K562 (cell line): ENCODE measurements at regions not wholly inside any gene's neighbourhood (a gene's known extent, or its start where the extent isn't known, plus 50 kb on each side); places are given as distances from the start of the nearest gene placed in this dataset.
A peak's percentile ranks its signal among the peaks of the same experiment; 100 is the strongest.

ENCODE experiments used
- ARID4B ChIP-seq: sonication (generic); formaldehyde crosslinking; IDR thresholded peaks from 2 replicates; pipeline ENCODE4 v1.8.0; 2022; ENCODE audit warnings: mild to moderate bottlenecking, missing genetic modification reagents
- CBX5 ChIP-seq: IDR thresholded peaks from 2 replicates; pipeline ENCODE4 v1.6.1; 2014; ENCODE audit warnings: low read depth, borderline replicate concordance
- CREM ChIP-seq: IDR thresholded peaks from 2 replicates; pipeline ENCODE4 v1.6.1; 2014; ENCODE audit warnings: antibody characterized with exemption, low read depth
- DACH1 ChIP-seq: fragments of 450-650 bp; IDR thresholded peaks from 2 replicates; pipeline ENCODE4 v1.6.1; 2018; ENCODE audit not compliant: partially characterized antibody
- DPF2 ChIP-seq: fragments of 450-650 bp; IDR thresholded peaks from 2 replicates; pipeline ENCODE4 v1.6.1; 2016
- EGR1 ChIP-seq: fragments of 450-650 bp; conservative IDR thresholded peaks from 2 replicates; pipeline ENCODE4 v1.6.1; 2017; ENCODE audit warnings: mild to moderate bottlenecking
- ELF4 ChIP-seq: fragments of 450-650 bp; formaldehyde crosslinking; IDR thresholded peaks from 2 replicates; pipeline ENCODE4 v1.4.0; 2022; ENCODE audit warnings: missing genetic modification characterization
- ETV1 ChIP-seq: fragments of 450-650 bp; conservative IDR thresholded peaks from 2 replicates; pipeline ENCODE4 v1.6.1; 2016; ENCODE audit warnings: missing genetic modification characterization, control low read depth, low read depth, missing compliant biosample characterization
- FOS ChIP-seq: IDR thresholded peaks from 3 replicates; pipeline ENCODE4 v1.6.1; 2011; ENCODE audit not compliant: insufficient read length; ENCODE audit errors: extremely low read depth
- FOXK1 ChIP-seq: sonication (generic); formaldehyde crosslinking; IDR thresholded peaks from 2 replicates; pipeline ENCODE4 v1.8.0; 2022; ENCODE audit warnings: missing genetic modification reagents, mild to moderate bottlenecking, borderline replicate concordance
- FOXO4 ChIP-seq: fragments of 450-650 bp; formaldehyde crosslinking; IDR thresholded peaks from 2 replicates; pipeline ENCODE4 v1.4.0; 2020; ENCODE audit warnings: mild to moderate bottlenecking, moderate library complexity
- GATA2 ChIP-seq: sonication (generic); formaldehyde crosslinking; IDR thresholded peaks from 2 replicates; pipeline ENCODE4 v1.4.0; 2020; ENCODE audit warnings: mild to moderate bottlenecking, missing genetic modification reagents
- L3MBTL2 ChIP-seq: fragments of 450-650 bp; IDR thresholded peaks from 2 replicates; pipeline ENCODE4 v1.6.1; 2016; ENCODE audit warnings: mild to moderate bottlenecking, moderate library complexity
- NBN ChIP-seq: fragments of 450-650 bp; IDR thresholded peaks from 2 replicates; pipeline ENCODE4 v1.6.1; 2016; ENCODE audit warnings: low read depth, mild to moderate bottlenecking
- NFIC ChIP-seq: fragments of 450-650 bp; IDR thresholded peaks from 2 replicates; pipeline ENCODE4 v1.6.1; 2017; ENCODE audit warnings: mild to moderate bottlenecking, inconsistent platforms
- PHF8 ChIP-seq: fragments of 200-600 bp; sonication (generic); IDR thresholded peaks from 2 replicates; pipeline ENCODE4 v1.6.1; 2012; ENCODE audit warnings: mixed run types, mild to moderate bottlenecking, inconsistent platforms, low read length, moderate library complexity, borderline replicate concordance
- RAD21 ChIP-seq, 2 experiments: fragments of 250-450 bp in 1 of 2; fragments of 450-650 bp in 1 of 2; sonication (Bioruptor Pico) in 1 of 2; formaldehyde crosslinking in 1 of 2; IDR thresholded peaks in 1 of 2; conservative IDR thresholded peaks in 1 of 2; 2 replicates each; pipeline versions ENCODE4 v1.4.0 to v1.8.0; 2020 to 2022; ENCODE audit warnings: mild to moderate bottlenecking in 2 of 2, moderate library complexity in 1 of 2
- RB1 ChIP-seq: fragments of 450-650 bp; IDR thresholded peaks from 2 replicates; pipeline ENCODE4 v1.6.1; 2017; ENCODE audit warnings: low read depth, mild to moderate bottlenecking
- SMARCE1 ChIP-seq: fragments of 450-650 bp; IDR thresholded peaks from 2 replicates; pipeline ENCODE4 v1.7.1; 2016; ENCODE audit warnings: mild to moderate bottlenecking
- SMC3 ChIP-seq: conservative IDR thresholded peaks from 2 replicates; pipeline ENCODE4 v1.6.1; 2011; ENCODE audit warnings: low read depth, low read length, improper control_type of control experiment; ENCODE audit not compliant: insufficient read depth
- SNRNP70 ChIP-seq: fragments of 200-400 bp; formaldehyde crosslinking; optimal IDR thresholded peaks from 2 replicates; pipeline ENCODE3; 2017; ENCODE audit warnings: low read depth, low read length
- SRSF3 ChIP-seq: fragments of 200-400 bp; formaldehyde crosslinking; IDR thresholded peaks from 2 replicates; pipeline ENCODE4 v1.6.1; 2016; ENCODE audit warnings: mild to moderate bottlenecking, low read length, moderate library complexity; ENCODE audit not compliant: insufficient read depth
- ZNF253 ChIP-seq: fragments of 250-450 bp; sonication (Bioruptor Pico); conservative IDR thresholded peaks from 2 replicates; pipeline ENCODE4 v1.6.1; 2021; ENCODE audit warnings: mild to moderate bottlenecking
- ZNF444 ChIP-seq: fragments of 250-450 bp; sonication (Bioruptor Pico); IDR thresholded peaks from 2 replicates; pipeline ENCODE4 v1.4.0; 2020; ENCODE audit warnings: mild to moderate bottlenecking, moderate library complexity
- TF ChIP-seq, protein P1 (sequence below): fragments of 450-650 bp; formaldehyde crosslinking; IDR thresholded peaks from 2 replicates; pipeline ENCODE4 v1.4.0; 2020; ENCODE audit warnings: mild to moderate bottlenecking, mixed read lengths

DNA sequence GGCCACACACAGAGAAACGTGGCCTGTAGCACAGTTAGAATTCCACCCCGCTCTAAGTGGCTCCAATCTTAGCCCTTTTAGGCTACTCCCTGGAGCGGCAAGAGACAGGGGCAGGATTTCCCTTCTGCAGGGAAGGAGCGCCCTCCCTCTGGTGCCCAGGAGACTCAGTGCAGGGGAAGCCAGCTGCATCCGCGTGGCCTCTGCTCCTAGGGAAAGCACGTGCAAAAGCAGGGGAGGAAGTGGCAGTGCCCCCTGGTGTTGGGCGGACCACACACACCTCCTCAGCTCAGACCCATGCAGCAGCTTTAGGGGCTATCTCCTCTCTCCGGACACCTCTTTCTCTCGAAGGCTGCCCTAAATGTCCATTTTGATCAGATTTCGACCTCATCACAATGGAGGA, 50.0 kb downstream of the SPRING1 start (continued):
- TF ChIP-seq DACH1 (no peak), ETV1 (tag) (peak; percentile 82), SMC3 (peak; percentile 49), PHF8 (no peak), L3MBTL2 (peak; percentile 72), ZNF253 (CRISPR knock-in tag) (no peak), SRSF3 (no peak), EGR1 (no peak), DPF2 (no peak), GATA2 (CRISPR knock-in tag) (no peak), CBX5 (peak; percentile 60; the same call in 1 of the 2 replicates), FOS (no peak), CREM (peak; percentile 43; the same call in 1 of the 2 replicates), RB1 (no peak), SNRNP70 (no peak), ZNF444 (CRISPR knock-in tag) (no peak), SMARCE1 (no peak), NFIC (no peak), ELF4 (CRISPR knock-in tag) (no peak), NBN (no peak), ARID4B (CRISPR knock-in tag) (0 out of 2 replicates have a peak, but pooled peaks have one; percentile 46), RAD21 (CRISPR knock-in tag; conservative IDR thresholded peaks at IDR 0.05 in 1 of 2, IDR thresholded peaks at IDR 0.05 in 1 of 2) (peak in 1 of 2 experiments; percentile 55; a peak in 2 of 4 replicates), FOXK1 (CRISPR knock-in tag) (no peak), FOXO4 (no peak)
- TF ChIP-seq, protein P1, sequence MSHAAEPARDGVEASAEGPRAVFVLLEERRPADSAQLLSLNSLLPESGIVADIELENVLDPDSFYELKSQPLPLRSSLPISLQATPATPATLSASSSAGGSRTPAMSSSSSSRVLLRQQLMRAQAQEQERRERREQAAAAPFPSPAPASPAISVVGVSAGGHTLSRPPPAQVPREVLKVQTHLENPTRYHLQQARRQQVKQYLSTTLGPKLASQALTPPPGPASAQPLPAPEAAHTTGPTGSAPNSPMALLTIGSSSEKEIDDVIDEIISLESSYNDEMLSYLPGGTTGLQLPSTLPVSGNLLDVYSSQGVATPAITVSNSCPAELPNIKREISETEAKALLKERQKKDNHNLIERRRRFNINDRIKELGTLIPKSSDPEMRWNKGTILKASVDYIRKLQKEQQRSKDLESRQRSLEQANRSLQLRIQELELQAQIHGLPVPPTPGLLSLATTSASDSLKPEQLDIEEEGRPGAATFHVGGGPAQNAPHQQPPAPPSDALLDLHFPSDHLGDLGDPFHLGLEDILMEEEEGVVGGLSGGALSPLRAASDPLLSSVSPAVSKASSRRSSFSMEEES (CRISPR knock-in tag): no peak
